Ovary (tissue), 7 donors: ENCODE measurements at regions not wholly inside any gene's neighbourhood (a gene's known extent, or its start where the extent isn't known, plus 50 kb on each side); places are given as distances from the start of the nearest gene placed in this dataset.

Experiments
- DNase-seq, 5 donors: peaks; one replicate each; pipeline ENCODE4 v3.0.0-alpha.2; 2019 to 2020
- H3K27ac ChIP-seq, 2 donors: fragments of 200-600 bp; one replicate each; pipeline versions ENCODE4 v1.5.1 to v1.8.0; 2019 to 2022
- H3K27me3 ChIP-seq: fragments of 200-600 bp; one replicate; pipeline ENCODE4 v1.8.0; 2022
- H3K36me3 ChIP-seq: fragments of 200-600 bp; sonication (generic); one replicate; pipeline ENCODE4 v1.5.1; 2019
- H3K4me1 ChIP-seq: one replicate; pipeline ENCODE4 v1.8.1; 2013; ENCODE audit warnings: mild to moderate bottlenecking, moderate library complexity; ENCODE audit not compliant: insufficient read depth
- H3K4me3 ChIP-seq: fragments of 200-600 bp; sonication (generic); one replicate; pipeline ENCODE4 v1.5.1; 2017
- H3K9me3 ChIP-seq, 2 donors: fragments of 200-600 bp in 1 of 2; sonication (generic) in 1 of 2; one replicate each; pipeline versions ENCODE4 v1.5.1 to v1.8.1; 2013 to 2019; ENCODE audit warnings: mild to moderate bottlenecking in 1 of 2, moderate library complexity in 1 of 2
- EP300 ChIP-seq: sonication (generic); formaldehyde crosslinking; IDR thresholded peaks from one replicate; pipeline ENCODE4 v1.6.1; 2017; ENCODE audit warnings: antibody characterized with exemption
- POLR2A ChIP-seq: fragments of 450-650 bp; IDR thresholded peaks from one replicate; pipeline ENCODE4 v1.6.1; 2017; ENCODE audit warnings: antibody characterized with exemption, mild to moderate bottlenecking, moderate library complexity
- WGBS, 3 donors: extraction: QIAGEN DNeasy Blood & Tissue Kit in 1 of 3; methylation state at CpG; one replicate each; pipeline versions ENCODE4 v1.1.5 to v1.1.7; 2013 to 2017; 5-methylcytosine and 5-hydroxymethylcytosine counted together
- intact Hi-C, 4 donors: fragments of 100-400 bp; cut with DNase I; formaldehyde crosslinking; loops; one replicate each; pipeline versions ENCODE4 v1.11.0 to v1.15.1; 2022 to 2023
- TF ChIP-seq, protein P1 (sequence below), 3 donors: fragments of 450-650 bp in 2 of 3; fragments of 200-600 bp in 1 of 3; IDR thresholded peaks; one replicate each; pipeline versions ENCODE4 v1.5.1 to v1.8.0; 2016 to 2022; ENCODE audit warnings: antibody characterized with exemption in 3 of 3, mild to moderate bottlenecking in 1 of 3
- donor health status: DM: no; HTN: no; CAD: no; lungs with moderate emphysema.
- donor health status: DM: no; HTN: no; CAD: no.
- donor health status: Bipolar disorder and iron deficiency.
- donor health status: DM: no; HTN: no; CAD: no.
- donor health status: DM: yes; HTN: yes; CAD: no.

- Histone ChIP-seq H3K27me3 (no peaks in the 10 kb centered on the region), H3K4me1 (no peaks in the 10 kb centered on the region), H3K27ac (no peak overlapping the region), H3K36me3 (no peaks in the 10 kb centered on the region), H3K9me3 (no peaks in the 10 kb centered on the region), H3K4me3 (no peak overlapping the region)
- DNase-seq: no peak
- intact Hi-C loops: no loop called here
- WGBS, 3 donors: 83 to 87% (median 84%) methylated on average over 9 of the region's 9 CpGs
- TF ChIP-seq POLR2A (no peak), EP300 (no peak)
- TF ChIP-seq, protein P1, sequence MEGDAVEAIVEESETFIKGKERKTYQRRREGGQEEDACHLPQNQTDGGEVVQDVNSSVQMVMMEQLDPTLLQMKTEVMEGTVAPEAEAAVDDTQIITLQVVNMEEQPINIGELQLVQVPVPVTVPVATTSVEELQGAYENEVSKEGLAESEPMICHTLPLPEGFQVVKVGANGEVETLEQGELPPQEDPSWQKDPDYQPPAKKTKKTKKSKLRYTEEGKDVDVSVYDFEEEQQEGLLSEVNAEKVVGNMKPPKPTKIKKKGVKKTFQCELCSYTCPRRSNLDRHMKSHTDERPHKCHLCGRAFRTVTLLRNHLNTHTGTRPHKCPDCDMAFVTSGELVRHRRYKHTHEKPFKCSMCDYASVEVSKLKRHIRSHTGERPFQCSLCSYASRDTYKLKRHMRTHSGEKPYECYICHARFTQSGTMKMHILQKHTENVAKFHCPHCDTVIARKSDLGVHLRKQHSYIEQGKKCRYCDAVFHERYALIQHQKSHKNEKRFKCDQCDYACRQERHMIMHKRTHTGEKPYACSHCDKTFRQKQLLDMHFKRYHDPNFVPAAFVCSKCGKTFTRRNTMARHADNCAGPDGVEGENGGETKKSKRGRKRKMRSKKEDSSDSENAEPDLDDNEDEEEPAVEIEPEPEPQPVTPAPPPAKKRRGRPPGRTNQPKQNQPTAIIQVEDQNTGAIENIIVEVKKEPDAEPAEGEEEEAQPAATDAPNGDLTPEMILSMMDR (IDR thresholded peaks at IDR 0.05): no peak
Measured at GRCh38 chr15:36495456-36495991, 83.9 kb upstream of the CDIN1 start.

GRCh38 chr15:36497901-36498300, 81.5 kb upstream of the CDIN1 start:
- Histone ChIP-seq H3K9me3 (no peaks in the 10 kb centered on the region), H3K27ac (no peak overlapping the region), H3K4me3 (no peak overlapping the region), H3K27me3 (no peaks in the 10 kb centered on the region), H3K4me1 (no peaks in the 10 kb centered on the region), H3K36me3 (no peaks in the 10 kb centered on the region)
- WGBS, 3 donors: 28 to 53% (median 44%) methylated on average over 4 of the region's 4 CpGs
- intact Hi-C loops: no loop called here
- no peak for DNase-seq
- TF ChIP-seq POLR2A (no peak), EP300 (no peak)
- TF ChIP-seq, protein P1 (IDR thresholded peaks at IDR 0.05): no peak

- DNase-seq: no peak
- intact Hi-C loops: no loop called here
- TF ChIP-seq EP300: no peak
- no peak for TF ChIP-seq POLR2A
- TF ChIP-seq, protein P1 (IDR thresholded peaks at IDR 0.05): no peak
- 86 to 89% (median 88%) methylated on average over 4 of the region's 4 CpGs for WGBS, 3 donors
- Histone ChIP-seq H3K9me3 (no peaks in the 10 kb centered on the region), H3K36me3 (no peaks in the 10 kb centered on the region), H3K4me1 (no peaks in the 10 kb centered on the region), H3K4me3 (no peak overlapping the region), H3K27ac (no peak overlapping the region), H3K27me3 (no peaks in the 10 kb centered on the region)
Measured at GRCh38 chr15:36498401-36498800, 81.0 kb upstream of the CDIN1 start.

GRCh38 chr15:36498916-36499315, 80.5 kb upstream of the CDIN1 start:
- no peaks in the 10 kb centered on the region for H3K36me3 ChIP-seq
- no peaks in the 10 kb centered on the region for H3K9me3 ChIP-seq
- intact Hi-C loops: no loop called here
- no peak overlapping the region for H3K27ac ChIP-seq
- no peaks in the 10 kb centered on the region for H3K27me3 ChIP-seq
- 57 to 80% (median 80%) methylated on average over 2 of the region's 2 CpGs for WGBS, 3 donors
- no peak overlapping the region for H3K4me3 ChIP-seq
- no peaks in the 10 kb centered on the region for H3K4me1 ChIP-seq
- no peak for DNase-seq
- TF ChIP-seq POLR2A (no peak), EP300 (no peak)
- TF ChIP-seq, protein P1 (IDR thresholded peaks at IDR 0.05): no peak
